HepG2 (cell line): ENCODE measurements at regions not wholly inside any gene's neighbourhood (a gene's known extent, or its start where the extent isn't known, plus 50 kb on each side); places are given as distances from the start of the nearest gene placed in this dataset.

Experiments used
- ATAC-seq: fragments of 200-7000 bp; cut with Tn5 transposase; 3 replicates; pipeline ENCODE4 v1.9.1; 2020; ENCODE audit warnings: mild to moderate bottlenecking, moderate library complexity
- BruUV-seq: library from RNA; stranded (reverse); fragments of 400-500 nt; replicated peaks from 2 replicates; lab custom pipeline; 2021; lab: Mats Ljungman, UMichigan
- CTCF ChIA-PET: fragments of 300-600 bp; formaldehyde crosslinking; extraction: SDS; loops from one replicate; lab custom pipeline; 2021; ENCODE audit warnings: low total read pairs, inconsistent platforms, low intra/inter-chr PET ratio; lab: Yijun Ruan, JAX
- POLR2A ChIA-PET: fragments of 350-600 bp; sonication (Branson Sonifier 250); formaldehyde crosslinking; loops from one replicate; lab custom pipeline; 2020; ENCODE audit warnings: antibody characterized with exemption, inconsistent platforms; lab: Yijun Ruan, JAX
- DNase-seq: peaks from one replicate; pipeline ENCODE4 v3.0.0-alpha.2; 2015; ENCODE audit warnings: low spot score
- FAIRE-seq: peaks from 3 replicates; lab custom pipeline; 2011; peaks lifted over from hg19 to GRCh38; lab: Jason Lieb, UNC
- H2AFZ ChIP-seq: one replicate; pipeline ENCODE4 v1.6.1; 2011; ENCODE audit warnings: low read length, inconsistent platforms
- H3K27ac ChIP-seq: fragments of 300-600 bp; 3 replicates; pipeline ENCODE4 v1.8.0; 2011; ENCODE audit warnings: mixed run types, mild to moderate bottlenecking, mixed read lengths, low read length, inconsistent platforms; ENCODE audit not compliant: insufficient read depth; ENCODE audit errors: extremely low read length
- H3K27me3 ChIP-seq, 2 experiments: fragments of 200-600 bp in 1 of 2; 2 replicates in 1 of 2; 3 replicates in 1 of 2; pipeline versions ENCODE4 v1.6.0 to v1.8.0; 2011; ENCODE audit warnings: low read length in 2 of 2, mild to moderate bottlenecking in 2 of 2, moderate library complexity in 2 of 2, inconsistent platforms in 1 of 2; ENCODE audit not compliant: insufficient read depth in 2 of 2, control insufficient read depth in 1 of 2
- H3K36me3 ChIP-seq, 2 experiments: fragments of 200-600 bp in 1 of 2; replicated peaks in 1 of 2; 2 replicates in 1 of 2; 3 replicates in 1 of 2; pipeline versions ENCODE4 v1.5.1 to v1.8.0; 2011; ENCODE audit warnings: low read length in 2 of 2, inconsistent platforms in 1 of 2; ENCODE audit not compliant: insufficient read depth in 2 of 2, control insufficient read depth in 1 of 2
- H3K4me1 ChIP-seq: 2 replicates; pipeline ENCODE4 v1.5.1; 2012; ENCODE audit warnings: low read length, inconsistent platforms; ENCODE audit not compliant: insufficient read depth
- H3K4me2 ChIP-seq: 2 replicates; pipeline ENCODE4 v1.6.0; 2011; ENCODE audit warnings: low read depth, low read length, inconsistent platforms
- H3K4me3 ChIP-seq, 3 experiments: fragments of 200-600 bp in 1 of 3; sonication (generic), shearing (Covaris generic) in 1 of 3; replicated peaks in 1 of 3; 2 replicates each; pipeline ENCODE4 v1.5.1; 2011 to 2016; ENCODE audit warnings: low read length in 3 of 3, inconsistent platforms in 2 of 3, low read depth in 2 of 3, mild to moderate bottlenecking in 2 of 3, control low read depth in 1 of 3, mixed read lengths in 1 of 3; ENCODE audit not compliant: insufficient read depth in 1 of 3
- H3K79me2 ChIP-seq: one replicate; pipeline ENCODE4 v1.6.1; 2011; ENCODE audit warnings: low read length, inconsistent platforms; ENCODE audit not compliant: insufficient read depth
- H3K9ac ChIP-seq: 2 replicates; pipeline ENCODE4 v1.6.0; 2011; ENCODE audit warnings: mild to moderate bottlenecking, low read depth, low read length, inconsistent platforms; ENCODE audit not compliant: insufficient read depth
- H3K9me3 ChIP-seq: 2 replicates; pipeline ENCODE4 v1.5.1; 2012; ENCODE audit warnings: mild to moderate bottlenecking, low read length
- H4K20me1 ChIP-seq: 2 replicates; pipeline ENCODE4 v1.6.0; 2011; ENCODE audit warnings: inconsistent platforms, mild to moderate bottlenecking, low read length, moderate library complexity; ENCODE audit not compliant: insufficient read depth
- AGO2 ChIP-seq: fragments of 200-400 bp; formaldehyde crosslinking; optimal IDR thresholded peaks from 2 replicates; pipeline ENCODE3; 2017; ENCODE audit warnings: mild to moderate bottlenecking, low read depth, low read length, moderate library complexity
- FOXJ3 ChIP-seq: sonication (generic); formaldehyde crosslinking; IDR thresholded peaks from 2 replicates; pipeline ENCODE4 v1.4.0; 2020; ENCODE audit warnings: missing genetic modification reagents, mild to moderate bottlenecking, borderline replicate concordance
- KDM1A ChIP-seq: IDR thresholded peaks from 2 replicates; pipeline ENCODE4 v1.6.1; 2016; ENCODE audit warnings: missing compliant biosample characterization
- PBX3 ChIP-seq: sonication (generic); formaldehyde crosslinking; IDR thresholded peaks from 2 replicates; pipeline ENCODE4 v1.8.1; 2023; ENCODE audit warnings: missing genetic modification reagents, inconsistent platforms, borderline replicate concordance
- ZNF235 ChIP-seq: sonication (generic); formaldehyde crosslinking; IDR thresholded peaks from 2 replicates; pipeline ENCODE4 v1.8.1; 2023; ENCODE audit warnings: mild to moderate bottlenecking, missing genetic modification reagents, borderline replicate concordance
- ZNF264 ChIP-seq: sonication (generic); formaldehyde crosslinking; IDR thresholded peaks from 2 replicates; pipeline ENCODE4 v1.4.0; 2020; ENCODE audit warnings: missing genetic modification reagents
- ZNF280D ChIP-seq: sonication (generic); formaldehyde crosslinking; IDR thresholded peaks from 2 replicates; pipeline ENCODE4 v1.5.1; 2020; ENCODE audit warnings: mild to moderate bottlenecking, missing genetic modification reagents
- ZNF605 ChIP-seq: sonication (generic); formaldehyde crosslinking; IDR thresholded peaks from 2 replicates; pipeline ENCODE4 v1.8.0; 2022; ENCODE audit warnings: mild to moderate bottlenecking, missing genetic modification reagents
- ZSCAN5A ChIP-seq: sonication (generic); formaldehyde crosslinking; IDR thresholded peaks from 2 replicates; pipeline ENCODE4 v1.8.0; 2022; ENCODE audit warnings: mild to moderate bottlenecking, missing genetic modification reagents, borderline replicate concordance
- WGBS: methylation state at CpG from one replicate; pipeline ENCODE4 v1.1.6; 2017; ENCODE audit warnings: low lambda C conversion rate; 5-methylcytosine and 5-hydroxymethylcytosine counted together
- in situ Hi-C: cut with HindIII; loops from 2 replicates; pipeline ENCODE4 v1.10.0; 2017; ENCODE audit warnings: low pct_unique_long_range_greater_than_20kb; ENCODE audit not compliant: extremely low pct_ligation_motif_present
- intact Hi-C: fragments of 100-400 bp; cut with micrococcal nuclease; formaldehyde crosslinking; loops from one replicate; pipeline ENCODE4 v1.10.0; 2022; ENCODE audit not compliant: unreplicated experiment

GRCh38 chr5:130994496-130995253, 170.4 kb downstream of the HINT1 start:
- Histone ChIP-seq H3K36me3 (no peaks in the 10 kb centered on the region), H2AFZ (no peak overlapping the region), H3K4me1 (no peaks in the 10 kb centered on the region), H3K9ac (no peak overlapping the region), H3K79me2 (no peaks in the 10 kb centered on the region), H3K27ac (no peak overlapping the region), H3K27me3 (no peaks in the 10 kb centered on the region), H3K4me2 (no peak overlapping the region), H4K20me1 (no peaks in the 10 kb centered on the region), H3K9me3 (no peaks in the 10 kb centered on the region), H3K4me3 (no peak overlapping the region)
- TF ChIP-seq PBX3 (CRISPR knock-in tag) (no peak), FOXJ3 (CRISPR knock-in tag) (no peak), KDM1A (CRISPR knock-in tag) (no peak), ZNF280D (CRISPR knock-in tag) (no peak), ZNF264 (CRISPR knock-in tag) (no peak), ZSCAN5A (no peak), ZNF605 (CRISPR knock-in tag) (no peak), ZNF235 (CRISPR knock-in tag) (no peak), AGO2 (no peak)
- FAIRE-seq (no peak), DNase-seq (no peak), ATAC-seq (no peak)
- BruUV-seq: no TSS peak
- in situ Hi-C loops (no loop called here), intact Hi-C loops (loop anchor here (5.0 kb wide), 1 partner anchor 122 kb away; no protein-coding TSS in a partner anchor)
- WGBS: 72% methylated on average over 31 of the region's 40 CpGs
- ChIA-PET CTCF (no interaction called here), POLR2A (no interaction called here)
